HG02678 (cell line): ENCODE measurements at regions not wholly inside any gene's neighbourhood (a gene's known extent, or its start where the extent isn't known, plus 50 kb on each side); places are given as distances from the start of the nearest gene placed in this dataset.

Experiments used
- ATAC-seq: cut with Tn5 transposase; IDR thresholded peaks from one replicate; pipeline ENCODE4 v1.9.1; 2021; ENCODE audit warnings: mild to moderate bottlenecking, moderate library complexity; ENCODE audit not compliant: unreplicated experiment

DNA sequence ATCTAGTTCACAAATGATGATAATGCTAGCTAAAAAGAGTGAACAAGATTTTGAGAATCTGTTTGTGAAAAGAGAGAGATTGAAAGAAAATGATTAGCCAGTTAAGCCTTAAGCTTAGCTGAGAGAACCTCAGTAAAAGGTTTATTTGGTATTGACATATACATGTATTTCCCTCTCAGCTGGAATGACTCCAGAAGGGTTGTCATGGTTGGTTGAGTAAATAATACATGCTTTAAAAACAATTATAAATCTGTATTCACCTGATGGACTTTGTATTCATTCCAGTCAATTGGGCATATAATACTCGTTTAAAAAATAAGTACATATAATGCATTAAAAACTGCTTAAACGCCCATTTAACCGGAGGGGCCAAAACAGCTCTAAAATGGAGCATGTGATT is 181.4 kb downstream of the GRB14 start:
- ATAC-seq, result no peak

DNA sequence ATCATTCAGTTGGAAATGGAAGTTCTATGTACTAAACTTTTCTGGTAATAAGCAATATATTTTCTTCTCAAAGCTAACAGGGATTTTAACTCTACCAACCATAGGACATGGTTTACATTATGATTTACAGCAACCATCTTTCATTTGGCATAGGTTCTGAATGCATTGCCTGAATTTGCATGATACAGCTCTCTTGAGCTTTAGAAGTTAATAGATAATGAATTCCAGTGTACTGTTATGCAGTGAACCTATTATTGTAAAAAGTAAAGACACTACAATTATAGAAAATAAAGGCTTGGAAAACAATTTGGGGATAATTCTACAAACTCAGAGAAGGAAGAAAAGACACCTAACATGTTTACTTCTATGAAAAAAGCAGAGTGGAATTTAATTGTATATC is 182.0 kb downstream of the GRB14 start:
- ATAC-seq, result no peak

DNA sequence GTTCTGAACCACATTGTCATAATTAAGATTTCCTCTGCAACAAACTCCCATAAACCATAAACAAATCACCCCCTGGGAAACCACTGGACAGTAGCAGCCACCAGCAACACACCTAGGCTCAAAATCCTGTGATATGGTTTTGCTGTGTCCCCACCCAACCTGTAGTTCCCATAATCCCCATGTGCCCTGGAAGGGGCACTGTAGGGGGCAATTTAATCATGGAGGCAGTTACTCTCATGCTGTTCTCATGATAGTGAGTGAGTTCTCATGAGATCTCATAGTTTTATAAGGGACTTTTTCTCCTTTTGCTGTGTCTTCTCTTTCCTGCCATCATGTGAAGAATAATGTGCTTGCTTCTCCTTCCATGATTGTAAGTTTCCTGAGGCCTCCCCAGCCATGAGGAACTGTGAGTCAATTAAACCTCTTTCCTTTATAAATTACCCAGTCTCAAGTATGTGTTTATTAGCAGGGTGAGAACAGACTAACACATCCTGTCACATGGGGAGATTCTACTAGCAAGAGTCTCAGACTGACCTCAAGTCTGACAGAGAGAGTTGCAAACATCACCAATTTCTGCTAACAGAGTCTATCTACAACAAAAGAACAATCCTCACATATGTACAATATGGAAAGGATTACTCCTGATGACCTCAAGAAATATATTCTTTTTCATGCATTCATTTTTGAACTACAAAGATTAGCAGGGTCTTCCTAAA is 182.6 kb downstream of the GRB14 start:
- ATAC-seq, result no peak

DNA sequence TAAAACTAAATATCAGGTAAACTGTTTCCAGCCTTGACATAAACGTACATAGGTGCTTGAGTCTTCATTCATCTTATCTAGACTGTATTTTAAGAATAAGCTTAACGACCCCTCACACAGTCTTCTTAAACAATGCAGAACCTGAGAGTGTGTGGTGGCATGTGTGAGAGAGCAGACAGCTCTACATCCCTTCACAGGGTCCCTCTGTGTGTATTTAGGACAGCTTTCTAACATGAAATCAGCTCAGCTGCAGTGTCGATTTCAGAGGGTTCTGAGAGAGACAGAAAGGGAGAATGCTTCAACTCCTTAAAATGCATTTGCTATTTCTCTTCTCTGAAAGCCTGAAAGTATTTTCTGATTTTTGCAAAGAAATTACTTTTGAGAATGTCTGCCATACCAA is 185.2 kb downstream of the GRB14 start:
- ATAC-seq, result no peak

DNA sequence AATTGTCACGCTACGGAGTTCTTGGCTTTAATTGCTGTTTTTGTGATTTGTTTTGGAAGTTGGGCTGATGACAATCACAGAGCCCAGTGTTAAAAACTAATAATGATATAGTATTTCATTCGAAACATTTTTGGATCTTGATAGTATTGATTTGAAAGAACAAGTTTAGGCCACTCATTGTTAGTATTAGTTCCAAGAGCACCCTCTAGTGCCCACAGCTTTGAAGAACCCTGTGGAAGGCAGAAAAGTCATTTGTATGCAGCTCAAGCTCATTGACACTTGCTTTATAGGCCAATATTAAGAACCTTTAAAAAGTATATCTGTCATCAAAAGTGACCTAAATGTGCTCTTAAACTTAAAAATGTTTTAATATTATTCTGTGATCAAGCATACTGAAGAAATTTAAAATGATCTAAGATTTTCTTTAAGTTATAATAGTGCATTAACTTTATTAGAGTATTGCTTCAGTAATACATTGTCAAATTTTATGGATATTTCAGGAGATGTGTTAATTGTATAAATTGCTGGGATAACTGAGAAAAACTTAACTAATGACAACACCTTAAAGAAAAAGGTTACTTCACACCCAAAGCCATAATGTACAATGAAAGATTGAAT is 191.0 kb downstream of the GRB14 start:
- peak; percentile 72 for ATAC-seq

DNA sequence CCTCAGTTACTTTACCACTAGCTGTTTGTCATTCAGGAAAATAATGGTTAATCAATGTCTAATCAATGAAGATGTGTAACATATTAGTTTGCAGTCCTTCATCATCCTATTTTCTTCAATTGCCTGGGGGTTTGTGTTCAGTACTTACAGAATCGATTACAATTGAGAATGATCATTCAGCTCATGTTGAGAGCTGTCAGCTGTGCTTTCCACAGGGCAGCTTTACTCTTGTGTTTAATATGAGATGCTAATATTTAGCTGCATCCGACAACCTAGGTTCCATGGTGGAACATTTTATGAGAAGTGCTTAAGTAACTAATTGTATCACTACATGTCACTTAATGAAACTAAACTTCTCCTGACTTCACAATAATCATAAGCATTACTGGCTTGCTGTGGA is 191.9 kb downstream of the GRB14 start:
- no peak for ATAC-seq

DNA sequence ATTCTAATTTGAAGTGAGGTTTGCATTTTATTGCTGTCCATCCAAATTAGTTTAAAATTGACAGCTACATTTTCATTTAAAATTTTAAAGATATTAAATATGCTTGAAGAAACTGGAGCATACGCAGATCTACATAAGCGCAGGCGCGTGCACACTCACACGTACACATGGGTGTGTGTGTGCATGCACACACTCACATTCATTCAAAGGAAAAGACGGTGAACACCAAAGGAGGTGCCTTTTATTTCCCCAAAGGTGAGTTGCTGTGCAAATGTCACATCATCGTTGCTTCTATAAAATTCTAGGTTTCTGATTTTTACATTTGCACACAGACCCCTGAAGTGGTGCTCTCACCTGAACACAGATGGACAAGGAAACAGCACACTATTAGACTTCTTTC is 194.2 kb downstream of the GRB14 start:
- ATAC-seq, result no peak

DNA sequence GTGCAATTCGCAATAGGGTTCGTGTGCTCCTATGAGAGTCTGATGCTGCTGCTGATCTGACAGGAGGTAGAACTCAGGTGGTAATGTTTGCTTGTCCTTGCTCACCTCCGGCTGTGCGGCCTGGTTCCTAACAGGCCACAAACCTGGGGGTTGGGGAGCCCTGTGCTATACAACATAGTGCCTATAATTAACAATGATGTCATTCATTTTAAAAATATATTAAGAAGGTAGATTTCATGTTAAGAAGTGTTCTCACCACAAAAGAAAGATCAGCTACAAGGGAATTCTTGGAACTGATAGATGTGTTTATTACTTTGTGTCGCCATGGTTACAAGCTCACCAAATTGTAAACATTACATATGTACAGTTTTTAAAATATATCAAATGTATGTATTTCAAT is 200.5 kb downstream of the GRB14 start:
- ATAC-seq, result no peak

DNA sequence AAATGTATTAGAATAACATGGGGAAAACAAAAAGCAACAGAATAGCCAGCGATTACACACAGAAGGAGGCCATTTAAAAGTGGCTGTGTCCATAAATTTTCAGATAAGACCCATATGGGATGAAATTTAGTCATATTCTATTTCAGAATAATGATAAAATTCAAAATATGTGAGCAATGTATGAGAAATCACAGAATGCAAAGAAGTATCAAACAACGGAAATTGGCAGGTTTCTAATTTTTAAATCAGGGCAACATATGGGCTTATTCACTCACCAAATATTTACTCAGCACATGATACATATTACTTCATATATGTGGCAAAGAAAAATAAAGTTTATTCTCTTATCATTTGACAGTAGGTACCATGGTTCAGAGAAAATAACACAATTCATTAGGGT is 208.5 kb downstream of the GRB14 start:
- ATAC-seq, result no peak

DNA sequence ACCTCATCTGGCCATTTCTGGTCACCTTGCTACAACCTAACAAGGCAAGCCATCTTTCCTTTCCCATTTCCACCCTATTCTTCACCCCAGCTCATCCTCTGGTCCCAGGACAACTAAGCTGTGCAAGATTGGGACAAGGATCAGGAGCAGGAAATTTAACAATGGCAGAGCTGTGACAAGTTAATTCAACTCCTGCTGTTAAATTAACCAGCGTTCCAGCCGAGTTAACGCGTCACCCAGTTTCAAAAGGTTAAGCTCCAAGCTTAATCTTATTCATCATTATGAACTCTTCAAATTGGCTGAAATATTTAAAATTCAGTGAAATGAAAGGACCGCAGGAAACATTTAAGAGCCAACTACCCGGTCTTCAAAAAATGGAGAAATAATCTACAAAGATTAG is 231.9 kb downstream of the GRB14 start:
- no peak for ATAC-seq

DNA sequence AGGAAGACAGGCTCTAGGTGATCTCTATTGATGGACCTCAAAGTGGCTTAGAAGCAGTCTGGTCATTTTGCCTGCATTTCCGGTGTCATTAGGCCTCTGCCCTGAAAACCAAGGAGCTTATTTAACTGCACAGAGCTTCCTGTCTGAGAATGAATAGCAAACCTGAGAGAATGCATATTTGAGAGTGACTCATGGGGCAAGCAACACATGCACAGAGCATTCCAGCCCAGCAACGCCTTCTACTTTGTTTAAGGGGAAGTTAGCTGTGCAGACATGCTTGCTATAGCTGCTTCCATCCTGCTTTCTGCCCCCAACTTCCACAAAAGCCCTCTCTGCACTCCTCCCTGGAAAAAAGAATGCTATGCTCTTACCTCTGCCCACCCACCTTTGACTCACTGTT is 232.8 kb downstream of the GRB14 start:
- ATAC-seq, result no peak

DNA sequence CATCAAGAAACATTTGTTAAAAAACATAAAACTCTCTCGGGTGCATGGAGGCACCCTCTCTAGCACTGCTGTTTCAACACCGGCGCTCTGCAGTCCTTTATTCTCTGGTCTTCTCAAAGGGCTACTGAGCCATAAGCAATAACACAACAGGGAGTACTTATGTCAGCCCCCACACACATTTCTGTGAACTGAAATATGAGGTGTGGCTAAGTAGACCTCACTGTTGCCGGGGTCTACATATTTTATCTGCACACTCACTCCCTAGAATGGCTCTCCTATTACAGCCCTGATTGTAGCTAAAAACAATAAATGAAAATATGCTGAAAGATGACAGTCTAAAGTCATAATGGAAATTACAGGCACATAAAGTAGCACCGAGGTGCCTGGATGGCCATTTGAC is 235.1 kb downstream of the GRB14 start:
- ATAC-seq, result no peak

DNA sequence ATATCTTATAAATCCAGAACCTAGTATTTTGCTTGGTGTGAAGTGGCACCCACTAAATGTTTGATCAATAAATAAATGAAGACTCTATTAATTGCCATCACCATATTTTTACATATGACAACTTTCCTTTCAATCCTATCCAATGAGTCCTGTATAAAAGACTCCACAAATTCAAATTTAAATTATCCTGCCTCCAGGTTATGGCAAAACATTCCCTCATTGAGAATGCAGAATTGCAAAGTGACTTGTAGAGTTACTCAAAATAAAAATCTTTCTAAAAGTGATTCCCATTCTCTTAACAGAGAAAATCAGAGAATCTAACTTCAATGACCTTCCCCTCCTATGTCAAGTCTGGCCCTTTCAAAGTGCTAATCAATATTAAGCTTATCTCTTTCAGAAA is 236.8 kb downstream of the GRB14 start:
- no peak for ATAC-seq

DNA sequence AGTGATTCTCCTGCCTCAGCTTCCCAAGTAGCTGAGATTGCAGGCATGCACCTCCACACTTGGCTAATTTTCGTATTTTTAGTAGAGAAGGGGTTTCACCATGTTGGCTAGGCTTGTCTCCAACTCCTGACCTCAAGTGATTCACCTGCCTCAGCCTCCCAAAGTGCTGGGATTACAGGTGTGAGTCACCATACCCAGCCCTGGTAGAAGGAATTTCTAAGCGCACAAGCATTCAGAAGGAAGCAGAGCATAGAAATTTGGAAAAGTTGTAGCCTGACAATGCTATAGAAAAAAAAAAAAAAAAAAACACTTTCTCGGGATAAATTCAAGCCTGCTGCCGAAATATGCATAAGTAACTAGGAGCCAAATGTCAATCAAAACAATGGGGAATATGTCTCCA is 249.4 kb downstream of the GRB14 start:
- no peak for ATAC-seq

DNA sequence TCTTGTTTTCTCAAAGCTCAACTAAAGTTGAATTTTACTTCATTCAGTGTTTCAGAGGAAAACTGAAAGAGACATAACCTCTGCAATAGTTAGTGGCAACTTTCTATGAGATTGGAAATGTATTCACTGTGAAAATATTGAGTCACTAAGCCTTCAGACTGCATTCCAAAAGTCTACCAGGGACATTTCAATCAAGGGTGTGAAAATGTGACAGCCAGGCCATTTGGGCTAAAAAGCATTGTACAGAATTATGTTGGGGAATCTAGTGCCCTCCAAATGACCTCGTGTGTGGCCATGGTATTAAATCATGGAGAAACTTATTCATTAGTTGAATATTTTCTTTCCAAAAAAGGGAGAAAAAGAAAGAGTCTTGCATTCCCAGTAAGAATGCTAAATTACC is 251.9 kb downstream of the GRB14 start:
- ATAC-seq, result no peak

DNA sequence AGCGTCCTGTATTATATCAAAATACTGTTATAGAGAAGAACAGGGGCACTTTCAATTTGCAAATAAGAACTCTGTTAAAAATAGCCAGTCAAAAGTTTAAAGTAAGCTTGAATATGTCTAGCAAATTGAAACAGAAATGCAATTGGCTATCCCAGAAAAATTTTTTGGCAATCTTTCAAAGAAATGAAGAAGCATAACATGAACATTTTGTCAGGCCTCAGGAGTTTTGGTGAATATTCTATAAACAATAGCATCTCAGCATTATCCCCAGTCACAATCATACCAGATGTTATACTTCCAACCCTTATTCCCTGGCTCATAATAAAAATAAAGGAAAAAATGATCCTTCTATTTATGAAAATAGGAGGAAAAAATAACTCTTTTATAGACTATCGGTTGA is 252.4 kb downstream of the GRB14 start:
- ATAC-seq, result no peak

DNA sequence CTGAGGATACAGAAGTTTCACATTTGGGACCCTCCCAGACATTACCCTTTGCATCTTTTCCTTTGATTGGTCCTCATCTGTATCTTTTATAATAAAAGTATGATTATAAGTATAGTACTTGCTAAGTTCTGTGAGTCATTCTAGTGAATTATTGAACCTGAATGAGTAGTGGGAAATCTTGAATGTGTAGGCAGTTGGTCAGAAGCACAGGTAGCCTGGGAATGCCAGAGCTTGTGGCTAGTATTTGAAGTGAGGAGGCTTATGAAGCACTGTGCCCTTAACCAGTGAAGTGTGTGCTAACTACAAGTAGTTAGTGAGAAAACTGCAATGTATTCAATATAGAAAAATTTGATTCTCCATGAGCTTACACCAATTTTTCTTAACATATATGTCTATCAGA is 257.6 kb downstream of the GRB14 start:
- no peak for ATAC-seq

DNA sequence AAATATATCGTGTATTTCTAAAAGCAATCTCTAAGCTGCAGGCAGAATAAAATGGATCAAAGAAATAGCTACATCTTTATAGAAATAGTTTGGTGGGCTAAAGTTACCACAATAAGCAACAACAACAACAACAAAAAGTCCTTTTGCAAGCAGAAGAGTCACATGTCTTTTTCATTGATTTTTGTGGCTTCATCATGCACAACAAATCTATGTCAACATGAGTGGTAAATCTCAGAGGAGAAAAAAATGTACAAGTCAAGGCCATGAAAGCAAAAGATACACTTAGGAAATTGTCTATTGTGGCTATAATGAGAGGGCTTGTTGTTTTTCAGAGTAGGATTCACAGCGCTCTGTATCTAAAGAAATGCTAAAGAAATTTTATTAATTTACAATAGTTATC is 269.7 kb downstream of the GRB14 start:
- ATAC-seq, result no peak

DNA sequence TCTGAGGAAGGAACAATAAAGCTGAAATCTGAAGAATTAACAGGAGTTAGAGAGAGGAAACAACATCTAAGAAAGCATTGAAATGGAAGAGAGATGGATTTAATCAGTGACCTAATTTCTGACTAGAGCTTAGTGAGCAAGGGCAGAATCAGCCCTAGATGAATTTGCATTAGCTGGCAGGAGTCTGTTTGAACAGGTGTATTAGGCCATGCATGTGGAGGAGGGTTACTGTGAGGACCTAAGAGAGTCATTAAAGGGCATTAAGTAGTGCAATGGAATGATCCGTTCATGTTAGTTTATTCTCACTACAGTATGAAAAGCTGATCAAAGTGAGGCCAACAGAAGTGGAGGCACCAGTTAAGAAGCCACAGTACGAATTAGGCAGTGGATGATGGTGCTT is 285.3 kb downstream of the GRB14 start:
- ATAC-seq, result no peak

DNA sequence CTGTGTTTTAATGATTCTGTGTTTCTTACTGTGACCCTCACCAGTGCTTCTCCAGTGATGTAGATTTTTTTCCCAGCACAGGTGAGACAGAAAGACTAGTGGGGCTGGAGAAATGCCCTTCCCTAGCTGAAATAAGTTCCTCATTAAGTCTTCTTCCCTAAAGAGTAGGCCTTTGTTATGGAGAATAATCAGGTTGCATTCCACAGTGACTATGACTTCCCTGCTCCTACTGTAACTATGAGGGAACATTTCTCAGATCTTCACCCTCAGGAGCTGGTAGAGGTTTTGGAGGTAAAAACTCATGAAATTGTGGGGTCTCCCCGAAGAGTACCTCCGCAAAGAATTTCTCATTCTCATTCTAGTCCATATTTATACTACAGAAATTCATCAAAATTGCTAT is 286.2 kb downstream of the GRB14 start:
- no peak for ATAC-seq

DNA sequence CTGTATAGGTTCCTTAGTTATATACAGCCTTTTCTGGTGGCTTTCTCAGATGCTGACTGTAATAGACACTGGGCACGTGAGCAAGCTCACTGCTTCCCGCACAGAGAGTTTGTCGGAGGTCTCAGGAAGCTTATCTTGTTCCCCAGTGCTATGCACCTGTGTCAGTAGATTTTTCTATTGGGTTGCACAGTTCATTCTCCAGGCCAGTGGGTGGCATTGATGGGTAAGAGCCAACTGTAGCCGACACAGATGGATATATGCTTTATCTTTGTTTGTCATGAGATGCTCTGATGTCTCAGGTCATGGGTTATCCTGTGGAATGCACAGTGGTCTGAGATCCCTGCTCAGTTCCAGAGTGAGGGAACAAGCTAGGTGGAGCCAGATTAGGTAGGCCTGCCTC is 293.0 kb downstream of the GRB14 start:
- ATAC-seq, result no peak

DNA sequence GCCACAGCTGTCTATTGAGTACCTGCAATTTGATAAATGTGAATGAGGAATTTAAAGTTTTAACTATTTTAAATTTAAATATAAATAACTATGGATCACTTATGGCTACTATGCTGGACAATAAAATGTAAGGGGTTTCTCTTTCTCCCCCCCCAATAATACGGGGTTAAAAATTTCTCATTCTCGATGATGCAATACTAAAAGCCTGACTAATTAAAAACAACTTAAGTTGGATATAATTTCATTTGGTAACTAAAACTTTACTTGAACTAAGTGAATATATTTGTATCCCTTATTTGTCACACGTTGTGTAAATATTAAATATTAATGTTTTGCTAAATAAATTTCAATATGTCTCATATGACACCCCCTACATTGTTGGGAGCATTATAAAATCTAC is 297.3 kb downstream of the GRB14 start:
- no peak for ATAC-seq

DNA sequence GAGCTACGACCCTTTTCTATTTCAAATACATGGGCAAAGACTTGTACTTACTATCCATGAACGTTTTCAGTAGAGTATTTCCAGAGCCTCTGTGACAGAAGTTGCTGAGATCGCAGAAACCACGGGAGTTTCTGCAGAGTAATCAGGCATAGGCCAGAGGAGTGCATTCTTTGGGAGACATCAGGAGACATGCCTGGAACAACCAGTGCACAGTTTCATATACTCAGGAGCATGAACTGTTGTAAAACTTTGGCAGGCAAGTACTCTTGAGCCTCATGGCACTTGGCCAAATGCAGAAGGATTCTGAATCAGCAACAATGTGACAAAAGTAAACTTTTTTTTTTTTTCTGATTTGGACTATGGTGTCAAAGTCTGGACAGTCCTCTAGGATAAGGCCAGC is 307.1 kb downstream of the GRB14 start:
- ATAC-seq, result no peak
